Erythroblast (primary cell): ENCODE measurements at regions not wholly inside any gene's neighbourhood (a gene's known extent, or its start where the extent isn't known, plus 50 kb on each side); places are given as distances from the start of the nearest gene placed in this dataset.

Experiments
- GATA1 ChIP-seq: IDR thresholded peaks from 2 replicates; pipeline ENCODE4 v1.6.1; 2011; ENCODE audit warnings: low read depth, mild to moderate bottlenecking, control low read depth, low read length, moderate library complexity
- POLR2A ChIP-seq: IDR thresholded peaks from 2 replicates; pipeline ENCODE4 v1.6.1; 2011; ENCODE audit warnings: mild to moderate bottlenecking, low read length

- TF ChIP-seq POLR2A: no peak
- no peak for TF ChIP-seq GATA1
Measured at GRCh38 chr15:45762726-45763125, 127.9 kb downstream of the SQOR start.
